ENCODE measurements at regions not wholly inside any gene's neighbourhood (a gene's known extent, or its start where the extent isn't known, plus 50 kb on each side); places are given as distances from the start of the nearest gene placed in this dataset.

- TF ChIP-seq CTCF (conservative IDR thresholded peaks at IDR 0.05; ENCODE audit: low read depth in 2 of 2): peak; percentile 67 to 73
- no peak for TF ChIP-seq ZNF331 (CRISPR knock-in tag; IDR thresholded peaks at IDR 0.05; ENCODE audit: low read depth)
Observed at GRCh38 chr4:64538219-64538618, 129.0 kb upstream of the TECRL start.

Measured in GM23338 (cell line).